Kidney tubule cell (primary cell): ENCODE measurements at regions not wholly inside any gene's neighbourhood (a gene's known extent, or its start where the extent isn't known, plus 50 kb on each side); places are given as distances from the start of the nearest gene placed in this dataset.

Experiments
- DNase-seq: peaks from one replicate; pipeline ENCODE4 v3.0.0-alpha.2; 2018; ENCODE audit warnings: low spot score

DNA sequence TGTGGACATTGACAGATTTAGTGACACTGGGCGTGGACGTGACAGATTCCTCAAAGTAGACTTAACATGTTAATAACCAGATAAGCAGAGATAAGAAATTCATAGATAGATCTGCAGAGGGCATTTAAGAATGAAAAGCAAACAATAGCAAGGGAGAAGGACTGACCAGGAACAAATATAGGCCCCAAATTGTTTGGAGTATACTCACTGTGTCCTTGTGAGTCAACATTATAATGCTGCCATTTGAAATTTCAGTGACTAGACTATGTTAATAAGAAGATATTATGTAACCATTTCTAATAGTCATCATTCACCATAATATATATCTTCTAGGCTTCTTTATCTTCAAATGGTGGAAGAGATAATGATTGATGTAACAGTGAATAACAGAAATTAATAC, 78.1 kb upstream of the SLC38A11 start:
- no peak for DNase-seq

DNA sequence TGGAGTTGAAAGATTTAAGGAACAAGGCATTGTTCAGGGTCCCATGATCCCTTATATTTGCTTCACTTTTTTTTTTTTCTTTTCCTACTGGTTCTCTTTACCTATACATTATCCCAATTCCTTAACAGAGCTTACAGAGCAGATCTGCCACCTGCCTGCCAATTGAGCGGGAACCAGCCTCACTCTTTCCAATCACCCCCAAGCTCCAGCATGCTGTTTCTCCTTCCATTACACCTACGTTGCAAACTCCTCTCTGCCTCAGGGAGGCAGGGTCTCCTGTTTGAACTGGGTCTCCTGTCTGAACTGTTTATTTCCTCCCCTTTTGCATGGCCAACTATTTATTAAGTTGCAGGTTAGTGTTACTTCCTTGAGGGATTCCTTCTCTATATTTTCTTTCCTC, 77.2 kb upstream of the SLC38A11 start:
- DNase-seq = no peak

DNA sequence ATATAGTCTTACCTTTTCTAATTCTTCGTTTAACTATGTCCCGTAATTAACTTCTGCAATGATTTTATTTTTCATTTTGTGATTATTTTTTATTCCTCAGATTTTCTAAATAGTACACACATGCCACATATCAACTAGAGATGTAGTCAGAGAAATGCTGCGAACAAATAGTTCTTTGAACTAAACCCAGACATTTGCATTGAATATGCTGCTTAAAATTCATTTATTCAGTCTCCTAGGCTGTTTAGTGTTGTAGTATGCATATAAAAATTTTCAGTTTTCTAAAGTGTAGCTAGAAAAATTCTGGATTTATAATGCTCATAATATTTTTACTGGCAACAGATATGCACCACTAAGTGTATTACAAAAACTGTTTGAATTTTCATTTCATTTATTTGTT, 68.9 kb upstream of the SLC38A11 start:
- no peak for DNase-seq

DNA sequence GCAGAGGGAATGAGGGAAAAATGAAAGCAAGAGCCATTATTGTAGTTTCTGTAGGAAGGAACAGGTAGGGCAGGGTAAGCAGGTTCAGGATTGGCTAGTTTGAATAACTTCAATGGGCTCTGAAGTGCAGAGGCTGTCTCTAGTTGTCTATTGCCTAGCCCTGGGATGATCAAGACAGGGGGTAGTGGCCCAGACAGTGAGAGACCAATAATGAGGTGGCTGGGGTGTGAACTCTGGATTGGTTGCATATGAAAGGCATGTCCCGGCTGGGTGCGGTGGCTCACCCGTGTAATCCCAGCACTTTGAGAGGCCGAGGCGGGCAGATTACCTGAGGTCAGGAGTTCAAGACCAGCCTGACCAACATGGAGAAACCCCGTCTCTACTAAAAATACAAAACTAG, 67.5 kb upstream of the SLC38A11 start:
- no peak for DNase-seq

DNA sequence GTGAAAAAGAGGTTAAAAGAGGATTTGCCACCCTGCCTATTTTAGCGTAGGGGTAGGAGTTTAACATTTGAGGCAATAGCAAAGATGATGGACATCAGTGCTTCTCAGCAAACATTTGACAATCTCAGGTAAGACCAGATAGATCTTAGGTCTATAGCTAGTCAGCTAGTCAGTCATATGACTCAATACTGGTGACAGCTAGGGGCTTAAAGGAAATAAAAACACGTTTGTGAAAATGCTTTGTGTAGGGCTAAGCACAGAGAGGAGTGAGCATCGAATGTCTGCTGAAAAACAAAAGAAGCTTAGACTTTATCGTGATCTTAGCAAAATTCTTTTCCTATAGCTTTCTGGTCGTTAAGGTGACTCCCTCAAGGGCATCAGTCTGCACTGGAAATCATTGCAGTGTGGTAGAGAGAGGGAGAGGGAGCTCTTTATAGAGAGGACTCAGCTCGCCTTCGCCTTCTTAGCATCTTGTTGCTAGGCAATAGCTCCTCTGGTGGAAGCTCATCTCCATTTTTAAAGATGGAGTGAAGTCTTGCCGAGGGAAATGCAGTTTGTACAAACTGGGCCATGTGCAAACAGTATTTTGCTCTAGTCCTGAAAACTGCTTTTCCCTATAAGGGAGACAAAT, 62.8 kb upstream of the SLC38A11 start:
- DNase-seq = no peak

DNA sequence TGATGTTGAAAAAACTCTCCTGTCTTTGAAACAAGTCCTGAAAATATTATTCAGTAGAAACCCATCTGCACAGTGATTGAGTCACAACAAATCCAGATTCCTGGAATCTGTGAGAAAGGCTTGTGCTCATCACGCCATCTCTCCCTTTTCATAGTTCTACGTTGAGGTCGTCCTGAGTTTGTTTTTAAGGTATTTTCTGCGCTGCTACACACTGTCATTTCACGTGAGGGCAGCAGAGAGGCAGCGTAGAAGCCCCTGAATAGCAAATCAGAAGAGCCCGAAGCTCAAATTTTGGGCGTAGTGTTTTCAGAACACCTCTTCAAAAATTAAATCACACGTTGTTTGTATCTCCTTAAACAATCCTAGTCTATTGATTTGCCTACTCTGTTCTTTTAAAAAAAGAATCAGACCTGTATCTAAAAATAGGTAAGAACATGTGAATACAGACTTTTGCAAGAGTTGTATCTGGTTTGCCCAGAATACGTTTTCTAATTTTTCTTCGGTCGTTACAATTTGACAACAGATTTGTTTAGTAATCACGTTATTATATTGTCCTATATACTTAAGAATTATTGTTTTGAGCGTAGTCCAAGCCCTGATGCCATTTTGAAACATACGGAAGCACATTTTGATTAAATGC, 61.6 kb upstream of the SLC38A11 start:
- DNase-seq = peak; percentile 78

DNA sequence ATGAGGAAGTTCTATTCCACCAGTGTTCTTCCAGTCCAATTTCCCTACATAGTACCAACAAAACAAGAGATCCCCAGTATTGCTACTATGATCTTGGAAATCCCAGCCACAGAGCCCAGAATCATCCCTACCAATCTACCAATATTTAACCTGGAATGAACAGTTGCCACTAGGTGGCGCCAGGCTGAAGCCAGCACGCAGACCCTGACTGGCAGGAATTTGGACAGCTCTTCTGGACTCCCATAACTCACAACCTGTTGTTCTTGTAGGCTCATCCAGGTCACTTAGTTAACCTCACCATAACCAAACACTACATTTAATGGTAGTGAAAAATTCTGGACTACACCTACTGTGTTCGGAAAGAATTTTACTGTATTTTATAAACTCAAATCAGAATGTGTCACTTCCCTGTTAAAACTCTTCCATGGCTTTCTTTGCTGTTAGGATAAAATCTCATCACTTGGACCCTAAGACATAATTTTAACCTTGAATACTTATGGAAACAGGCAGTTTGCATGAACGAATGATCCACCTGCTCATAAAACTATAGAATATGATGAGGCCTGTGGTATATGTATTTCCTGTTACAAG, 59.8 kb upstream of the SLC38A11 start:
- peak; percentile 78 for DNase-seq

DNA sequence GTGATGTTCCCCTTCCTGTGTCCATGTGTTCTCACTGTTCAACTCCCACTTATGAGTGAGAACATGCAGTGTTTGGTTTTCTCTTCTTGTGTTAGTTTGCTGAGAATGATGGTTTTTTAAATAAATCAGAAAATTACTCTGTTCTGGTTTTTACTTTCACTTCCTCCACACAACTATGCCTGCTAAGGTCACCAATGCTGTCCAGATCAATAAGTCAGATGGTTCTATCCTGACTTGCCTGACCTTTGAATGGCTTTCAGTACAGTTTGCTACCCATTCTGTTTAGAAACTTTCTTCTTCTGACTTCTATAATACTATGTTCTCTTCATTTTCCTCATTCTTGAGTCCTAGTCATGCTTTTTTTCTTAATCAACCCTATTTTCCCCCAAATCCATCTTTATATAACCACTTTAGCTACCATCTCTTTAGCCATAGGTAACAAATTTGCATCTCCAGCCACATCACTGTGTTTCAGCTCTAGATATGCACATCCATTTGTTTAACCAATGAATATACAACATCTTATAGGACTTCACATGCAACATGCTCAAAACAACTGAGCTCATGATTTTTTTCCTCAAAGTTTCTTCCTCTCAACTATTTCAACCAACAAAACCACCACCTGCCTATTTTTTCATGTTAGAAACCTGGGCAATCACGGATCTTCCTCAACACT, 58.8 kb upstream of the SLC38A11 start:
- no peak for DNase-seq

DNA sequence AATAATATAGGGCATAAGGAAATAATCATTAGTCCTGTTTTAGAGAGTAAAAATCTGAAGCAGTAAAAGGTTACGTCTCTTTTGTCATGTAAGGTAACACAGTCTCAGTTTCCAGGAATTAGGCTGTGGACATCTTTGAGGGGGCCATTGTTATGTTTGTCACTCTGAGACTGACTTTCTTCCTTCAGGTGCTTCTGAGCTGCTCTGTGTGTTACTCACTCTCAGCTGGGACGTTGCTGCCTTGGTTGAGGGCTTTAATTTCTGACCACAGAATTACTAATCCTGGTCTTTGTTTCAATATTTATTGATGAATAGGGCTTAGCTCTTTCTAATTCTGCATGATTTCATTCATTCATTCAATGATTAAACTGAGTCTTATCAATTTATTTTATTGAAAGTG, 55.9 kb upstream of the SLC38A11 start:
- DNase-seq = peak; percentile 79

DNA sequence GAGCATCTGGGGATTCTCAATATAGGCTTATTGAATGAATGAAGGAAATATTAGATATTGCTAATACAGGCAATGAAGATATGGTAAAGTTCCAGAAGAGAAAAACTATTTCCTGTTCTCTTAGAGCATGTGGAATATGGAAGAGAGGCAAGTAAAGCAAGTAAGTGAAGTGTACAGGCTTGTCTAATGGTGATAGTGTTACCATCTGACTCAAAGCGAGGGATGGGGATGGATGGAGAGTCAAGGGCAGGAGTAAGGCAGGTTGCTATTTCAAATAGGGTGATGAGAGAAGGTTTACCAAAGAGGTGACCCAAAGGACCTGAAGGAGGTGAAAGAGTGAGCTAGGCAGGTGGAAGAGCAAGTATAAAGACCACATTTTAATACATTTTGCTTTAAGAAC, 55.2 kb upstream of the SLC38A11 start:
- DNase-seq = no peak

DNA sequence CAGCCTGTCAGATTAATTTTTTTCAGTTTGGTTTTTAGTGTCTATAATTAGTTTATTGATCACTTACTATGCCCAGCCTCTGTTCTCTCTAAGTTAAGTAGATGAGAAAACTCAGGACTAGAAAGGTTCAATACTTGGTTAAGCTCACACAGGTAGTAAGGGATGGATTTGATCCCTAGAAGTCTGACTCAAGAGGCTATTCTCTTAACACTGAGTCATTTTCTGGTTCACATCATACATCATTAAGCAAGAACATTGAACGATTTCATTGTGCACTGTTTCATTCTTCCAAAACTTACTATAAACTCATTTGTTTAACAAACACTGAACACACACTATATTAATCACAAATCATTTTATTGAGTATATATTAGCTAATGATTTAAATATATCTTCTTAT, 54.1 kb upstream of the SLC38A11 start:
- DNase-seq = peak; percentile 91

DNA sequence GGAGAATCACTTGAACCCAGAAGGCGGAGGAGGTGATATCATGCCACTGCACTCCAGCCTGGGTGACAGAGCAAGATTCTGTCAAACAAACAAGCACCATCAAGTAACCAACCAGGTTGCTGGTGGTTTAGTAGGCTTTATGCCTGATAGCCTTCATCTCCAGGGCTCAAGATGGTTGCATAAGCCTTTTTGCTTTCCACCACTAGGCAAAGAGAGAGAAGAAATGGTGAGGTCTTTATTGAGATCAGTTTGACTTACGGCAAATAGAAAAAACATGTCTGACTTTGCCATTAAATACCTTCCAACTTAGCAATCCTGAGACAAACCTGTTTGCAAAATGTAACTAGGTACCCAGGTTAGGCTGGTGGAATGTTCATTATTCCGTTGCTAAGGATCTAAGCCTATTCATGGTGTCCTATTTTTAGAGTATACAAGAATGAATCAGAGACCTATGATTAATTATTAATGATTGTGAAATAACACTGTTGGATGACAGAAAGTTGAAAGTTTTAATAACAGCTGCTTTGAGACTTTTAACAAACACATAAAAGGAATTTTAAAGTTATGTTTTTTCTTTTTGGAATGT, 53.5 kb upstream of the SLC38A11 start:
- DNase-seq = peak; percentile 99

DNA sequence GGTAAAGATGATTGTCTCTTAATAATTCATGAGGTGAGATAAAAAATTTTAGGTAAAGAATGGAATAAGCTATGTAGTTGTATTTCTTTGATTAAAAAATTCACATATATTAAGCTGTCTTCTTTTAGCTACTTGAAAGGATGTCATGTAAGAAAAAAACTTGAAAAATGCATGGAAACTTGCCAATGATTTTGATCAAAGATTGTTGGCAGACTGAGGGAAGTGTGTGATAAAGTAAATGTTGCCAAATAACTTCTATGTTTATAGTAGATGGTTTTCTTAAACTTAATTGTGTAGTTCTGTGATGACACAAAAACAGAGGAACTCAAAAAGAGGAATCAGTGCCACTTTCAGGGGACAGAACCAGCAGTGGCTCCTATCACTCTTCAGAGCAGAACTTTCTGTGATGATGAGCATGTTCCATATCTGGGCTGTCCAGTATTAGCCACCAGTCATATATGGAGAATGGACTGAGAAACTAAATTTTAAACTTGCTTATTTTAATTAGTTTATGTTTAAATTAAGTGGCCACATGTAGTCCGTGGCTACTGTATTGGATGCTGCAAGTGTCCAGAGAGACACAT, 51.9 kb upstream of the SLC38A11 start:
- no peak for DNase-seq
